Activated naive CD4-positive, alpha-beta T cell (primary cell): ENCODE measurements at regions not wholly inside any gene's neighbourhood (a gene's known extent, or its start where the extent isn't known, plus 50 kb on each side); places are given as distances from the start of the nearest gene placed in this dataset.
"Not testable (repeated sequence)": the region's sequence is repeated elsewhere in the genome, so short reads cannot be mapped to it uniquely, and the experiment has no call there.

Experiments used
- DNase-seq, 4 experiments: peaks; one replicate each; lab custom pipeline; 2025; lab: John Stamatoyannopoulos, UW

GRCh38 chr14:36411951-36412350 lies 91.5 kb upstream of the MBIP start:
- DNase-seq, result not testable (repeated sequence)

GRCh38 chr14:36408388-36408787 lies 88.0 kb upstream of the MBIP start:
- DNase-seq, result no peak

- no peak for DNase-seq
These were observed 85.3 kb upstream of the MBIP start for GRCh38 chr14:36405589-36406274.

GRCh38 chr14:36402867-36403266 lies 82.4 kb upstream of the MBIP start:
- no peak for DNase-seq

- DNase-seq, result no peak
These were observed 78.2 kb upstream of the MBIP start for GRCh38 chr14:36398463-36399291.

- DNase-seq, result no peak
These were observed 76.9 kb upstream of the MBIP start for GRCh38 chr14:36397357-36397756.

- DNase-seq, result no peak
These were observed 76.4 kb upstream of the MBIP start for GRCh38 chr14:36396798-36397197.

GRCh38 chr14:36394593-36394992 lies 74.2 kb upstream of the MBIP start:
- no peak for DNase-seq

GRCh38 chr14:36390718-36391117 lies 70.3 kb upstream of the MBIP start:
- DNase-seq, result no peak

GRCh38 chr14:36383767-36384431 lies 63.5 kb upstream of the MBIP start:
- DNase-seq, result no peak

GRCh38 chr14:36373982-36374673 lies 53.7 kb upstream of the MBIP start:
- peak; percentile 30 to 51 (median 40) for DNase-seq
